ENCODE measurements at regions not wholly inside any gene's neighbourhood (a gene's known extent, or its start where the extent isn't known, plus 50 kb on each side); places are given as distances from the start of the nearest gene placed in this dataset.
"Not testable (repeated sequence)": the region's sequence is repeated elsewhere in the genome, so short reads cannot be mapped to it uniquely, and the experiment has no call there.

- H3K4me1 ChIP-seq (ENCODE audit: control insufficient read depth, insufficient read depth, low read length), result no peaks in the 10 kb centered on the region
- no peak overlapping the region for H3K4me3 ChIP-seq (ENCODE audit: low read length)
- H3K36me3 ChIP-seq (ENCODE audit: control insufficient read depth, insufficient read depth, low read length), result no peaks in the 10 kb centered on the region
- no peak for DNase-seq
- no peaks in the 10 kb centered on the region for H3K27me3 ChIP-seq (ENCODE audit: control insufficient read depth, insufficient read depth, low read length)
- H3K9me3 ChIP-seq (ENCODE audit: control insufficient read depth, low read depth, low read length), result no peaks in the 10 kb centered on the region
- H3K27ac ChIP-seq (ENCODE audit: low read length), result no peak overlapping the region
- WGBS (ENCODE audit: insufficient coverage, low lambda C conversion rate), result 72% methylated on average over 3 of the region's 3 CpGs
These were observed 121.1 kb upstream of the PKN2 start for GRCh38 chr1:88562991-88563390.

GRCh38 chr1:88566615-88567387 lies 117.3 kb upstream of the PKN2 start:
- no peaks in the 10 kb centered on the region for H3K27me3 ChIP-seq (ENCODE audit: control insufficient read depth, insufficient read depth, low read length)
- no peaks in the 10 kb centered on the region for H3K4me1 ChIP-seq (ENCODE audit: control insufficient read depth, insufficient read depth, low read length)
- no peak for DNase-seq
- H3K4me3 ChIP-seq (ENCODE audit: low read length), result no peak overlapping the region
- H3K27ac ChIP-seq (ENCODE audit: low read length), result no peak overlapping the region
- H3K9me3 ChIP-seq (ENCODE audit: control insufficient read depth, low read depth, low read length), result no peaks in the 10 kb centered on the region
- H3K36me3 ChIP-seq (ENCODE audit: control insufficient read depth, insufficient read depth, low read length), result no peaks in the 10 kb centered on the region
- 100% methylated on average over 1 of the region's 9 CpGs for WGBS (ENCODE audit: insufficient coverage, low lambda C conversion rate)

- Histone ChIP-seq H3K4me3 (ENCODE audit: low read length) (no peak overlapping the region), H3K27me3 (ENCODE audit: control insufficient read depth, insufficient read depth, low read length) (no peaks in the 10 kb centered on the region), H3K4me1 (ENCODE audit: control insufficient read depth, insufficient read depth, low read length) (no peaks in the 10 kb centered on the region), H3K9me3 (ENCODE audit: control insufficient read depth, low read depth, low read length) (no peaks in the 10 kb centered on the region), H3K27ac (ENCODE audit: low read length) (no peak overlapping the region), H3K36me3 (ENCODE audit: control insufficient read depth, insufficient read depth, low read length) (no peaks in the 10 kb centered on the region)
- no peak for DNase-seq
- no CpG with 5 or more reads among the region's 1 CpG for WGBS (ENCODE audit: insufficient coverage, low lambda C conversion rate)
These were observed 112.6 kb upstream of the PKN2 start for GRCh38 chr1:88571506-88571905.

DNA sequence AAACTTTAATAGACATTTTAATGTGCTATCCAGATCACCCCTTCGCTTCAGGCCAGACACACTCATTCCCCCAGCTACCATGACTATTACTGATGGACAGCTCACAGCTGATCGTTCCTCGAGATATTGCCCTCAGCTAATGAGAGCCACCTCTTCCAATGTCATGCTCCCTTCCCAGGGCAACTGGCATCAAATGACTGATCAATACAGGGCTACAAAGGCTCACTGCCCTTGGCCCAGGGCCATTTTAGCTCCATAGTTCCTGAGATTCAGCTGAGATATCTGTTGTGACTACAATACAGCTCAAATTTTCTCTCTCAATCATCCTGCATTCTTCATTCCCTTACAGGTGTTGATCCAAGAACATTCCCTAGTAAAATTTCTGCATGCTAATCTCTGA lies 104.5 kb upstream of the PKN2 start:
- Histone ChIP-seq H3K27me3 (ENCODE audit: control insufficient read depth, insufficient read depth, low read length) (no peaks in the 10 kb centered on the region), H3K9me3 (ENCODE audit: control insufficient read depth, low read depth, low read length) (no peaks in the 10 kb centered on the region), H3K36me3 (ENCODE audit: control insufficient read depth, insufficient read depth, low read length) (no peaks in the 10 kb centered on the region), H3K4me3 (ENCODE audit: low read length) (no peak overlapping the region), H3K27ac (ENCODE audit: low read length) (no peak overlapping the region), H3K4me1 (ENCODE audit: control insufficient read depth, insufficient read depth, low read length) (no peaks in the 10 kb centered on the region)
- no CpG with 5 or more reads among the region's 3 CpGs for WGBS (ENCODE audit: insufficient coverage, low lambda C conversion rate)
- DNase-seq, result no peak

DNA sequence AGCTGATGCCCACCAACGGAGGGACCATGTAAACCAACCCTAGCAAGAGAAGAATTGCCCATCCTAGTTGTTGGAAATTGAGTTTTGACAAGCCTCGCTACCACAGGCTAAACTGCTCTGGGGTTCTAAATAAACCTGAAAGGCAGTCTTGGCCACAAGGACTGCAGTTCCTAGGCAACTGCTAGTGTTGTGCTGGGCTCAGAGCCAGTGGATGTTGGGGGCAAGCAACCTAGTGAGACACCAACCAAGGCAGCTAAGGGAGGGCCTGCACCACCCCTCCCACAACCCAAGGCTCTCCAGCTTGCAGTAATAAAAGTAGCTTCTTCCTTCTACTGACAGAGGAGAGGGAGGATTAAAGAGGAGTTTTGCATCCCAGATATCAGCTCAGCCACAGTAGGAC lies 102.4 kb upstream of the PKN2 start:
- H3K36me3 ChIP-seq (ENCODE audit: control insufficient read depth, insufficient read depth, low read length), result no peaks in the 10 kb centered on the region
- no CpG with 5 or more reads among the region's 2 CpGs for WGBS (ENCODE audit: insufficient coverage, low lambda C conversion rate)
- no peak for DNase-seq
- no peaks in the 10 kb centered on the region for H3K4me1 ChIP-seq (ENCODE audit: control insufficient read depth, insufficient read depth, low read length)
- no peak overlapping the region for H3K4me3 ChIP-seq (ENCODE audit: low read length)
- H3K27me3 ChIP-seq (ENCODE audit: control insufficient read depth, insufficient read depth, low read length), result no peaks in the 10 kb centered on the region
- no peaks in the 10 kb centered on the region for H3K9me3 ChIP-seq (ENCODE audit: control insufficient read depth, low read depth, low read length)
- no peak overlapping the region for H3K27ac ChIP-seq (ENCODE audit: low read length)

- no peak for DNase-seq
- no peaks in the 10 kb centered on the region for H3K36me3 ChIP-seq (ENCODE audit: control insufficient read depth, insufficient read depth, low read length)
- H3K4me1 ChIP-seq (ENCODE audit: control insufficient read depth, insufficient read depth, low read length), result no peaks in the 10 kb centered on the region
- peaks cover 5% of the 10 kb centered on the region for H3K9me3 ChIP-seq (ENCODE audit: control insufficient read depth, low read depth, low read length)
- no peak overlapping the region for H3K27ac ChIP-seq (ENCODE audit: low read length)
- H3K4me3 ChIP-seq (ENCODE audit: low read length), result no peak overlapping the region
- no peaks in the 10 kb centered on the region for H3K27me3 ChIP-seq (ENCODE audit: control insufficient read depth, insufficient read depth, low read length)
These were observed 90.7 kb upstream of the PKN2 start for GRCh38 chr1:88593358-88593757.

DNA sequence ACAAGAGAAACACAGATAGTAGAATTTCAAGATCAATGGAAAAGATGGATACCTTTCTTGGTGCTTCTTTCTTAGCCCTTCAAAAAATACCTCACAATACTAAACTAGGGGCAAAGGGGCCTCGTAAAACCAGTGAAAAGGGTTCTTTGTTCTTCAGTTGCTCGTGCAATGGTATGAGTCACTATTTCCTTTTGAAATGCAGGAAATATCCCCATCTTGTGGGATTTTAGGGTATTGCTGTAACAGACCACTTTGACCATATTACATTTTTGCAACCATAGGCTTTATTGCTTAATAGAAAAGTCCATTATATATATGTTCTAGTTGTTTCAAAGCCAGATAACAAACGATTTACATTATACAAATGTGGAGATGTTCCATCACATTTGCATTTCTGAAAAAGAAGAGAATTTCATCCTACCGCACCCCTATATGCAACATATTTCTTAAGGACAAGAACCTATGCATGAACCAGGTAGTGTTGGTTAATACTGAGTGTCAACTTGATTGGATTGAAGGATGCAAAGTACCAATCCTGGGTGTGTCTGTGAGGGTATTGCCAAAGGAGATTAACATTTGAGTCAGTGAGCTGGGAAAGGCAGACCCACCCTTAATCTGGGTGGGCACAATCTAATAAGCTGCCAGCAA lies 88.6 kb upstream of the PKN2 start:
- no peak overlapping the region for H3K4me3 ChIP-seq (ENCODE audit: low read length)
- H3K27me3 ChIP-seq (ENCODE audit: control insufficient read depth, insufficient read depth, low read length), result no peaks in the 10 kb centered on the region
- no peaks in the 10 kb centered on the region for H3K36me3 ChIP-seq (ENCODE audit: control insufficient read depth, insufficient read depth, low read length)
- H3K4me1 ChIP-seq (ENCODE audit: control insufficient read depth, insufficient read depth, low read length), result no peaks in the 10 kb centered on the region
- no peak for DNase-seq
- no peak overlapping the region for H3K27ac ChIP-seq (ENCODE audit: low read length)
- no CpG with 5 or more reads among the region's 4 CpGs for WGBS (ENCODE audit: insufficient coverage, low lambda C conversion rate)
- peaks cover 5% of the 10 kb centered on the region for H3K9me3 ChIP-seq (ENCODE audit: control insufficient read depth, low read depth, low read length)

GRCh38 chr1:88597973-88598372 lies 86.1 kb upstream of the PKN2 start:
- H3K36me3 ChIP-seq (ENCODE audit: control insufficient read depth, insufficient read depth, low read length); H3K4me1 ChIP-seq (ENCODE audit: control insufficient read depth, insufficient read depth, low read length); H3K4me3 ChIP-seq (ENCODE audit: low read length); H3K27ac ChIP-seq (ENCODE audit: low read length); H3K9me3 ChIP-seq (ENCODE audit: control insufficient read depth, low read depth, low read length); H3K27me3 ChIP-seq (ENCODE audit: control insufficient read depth, insufficient read depth, low read length); DNase-seq: not testable (repeated sequence)
- no CpG with 5 or more reads among the region's 1 CpG for WGBS (ENCODE audit: insufficient coverage, low lambda C conversion rate)

- peak in 1 of 2 donors; percentile 37 for DNase-seq
- H3K27me3 ChIP-seq (ENCODE audit: control insufficient read depth, insufficient read depth, low read length), result no peaks in the 10 kb centered on the region
- no peaks in the 10 kb centered on the region for H3K9me3 ChIP-seq (ENCODE audit: control insufficient read depth, low read depth, low read length)
- H3K4me1 ChIP-seq (ENCODE audit: control insufficient read depth, insufficient read depth, low read length), result peaks cover 14% of the 10 kb centered on the region
- H3K36me3 ChIP-seq (ENCODE audit: control insufficient read depth, insufficient read depth, low read length), result no peaks in the 10 kb centered on the region
- no peak overlapping the region for H3K27ac ChIP-seq (ENCODE audit: low read length)
- H3K4me3 ChIP-seq (ENCODE audit: low read length), result no peak overlapping the region
- WGBS (ENCODE audit: insufficient coverage, low lambda C conversion rate), result 67% methylated on average over 3 of the region's 11 CpGs
These were observed 75.7 kb upstream of the PKN2 start for GRCh38 chr1:88608139-88608943.

DNA sequence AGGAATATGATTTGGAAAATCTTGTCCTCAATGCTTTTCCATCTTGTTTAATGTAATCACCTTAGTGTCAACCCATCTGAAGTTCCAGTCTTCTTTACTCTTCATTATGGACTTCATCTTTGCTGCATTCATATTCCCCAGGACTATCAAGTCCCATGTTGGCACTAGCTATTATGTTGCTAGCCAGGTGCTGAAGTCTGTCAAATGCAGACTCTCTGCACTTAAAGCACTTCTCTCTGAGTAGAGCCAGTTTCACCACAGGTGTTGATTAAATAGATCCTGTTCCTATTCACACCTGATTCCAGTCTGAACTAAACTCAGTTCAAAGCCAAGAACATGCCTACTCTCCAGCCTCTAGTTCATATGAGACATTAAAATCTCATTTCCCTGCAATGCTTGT lies 75.0 kb upstream of the PKN2 start:
- H3K4me3 ChIP-seq (ENCODE audit: low read length), result no peak overlapping the region
- peak in 1 of 2 donors; percentile 9 for DNase-seq
- H3K4me1 ChIP-seq (ENCODE audit: control insufficient read depth, insufficient read depth, low read length), result peaks cover 20% of the 10 kb centered on the region

More for the DNA sequence above, 75.0 kb upstream of the PKN2 start:
- Histone ChIP-seq H3K27me3 (ENCODE audit: control insufficient read depth, insufficient read depth, low read length) (no peaks in the 10 kb centered on the region), H3K9me3 (ENCODE audit: control insufficient read depth, low read depth, low read length) (no peaks in the 10 kb centered on the region), H3K27ac (ENCODE audit: low read length) (no peak overlapping the region), H3K36me3 (ENCODE audit: control insufficient read depth, insufficient read depth, low read length) (no peaks in the 10 kb centered on the region)
